HCT116 (cell line): ENCODE measurements at regions not wholly inside any gene's neighbourhood (a gene's known extent, or its start where the extent isn't known, plus 50 kb on each side); places are given as distances from the start of the nearest gene placed in this dataset.
A peak's percentile ranks its signal among the peaks of the same experiment; 100 is the strongest.

ENCODE experiments used
- ATAC-seq: fragments of 200-7000 bp; cut with Tn5 transposase; 2 replicates; pipeline ENCODE4 v1.9.1; 2020; ENCODE audit warnings: mild to moderate bottlenecking, moderate library complexity
- BruUV-seq: library from RNA; stranded (reverse); fragments of 400-500 nt; replicated peaks from 2 replicates; lab custom pipeline; 2021; lab: Mats Ljungman, UMichigan
- CTCF ChIA-PET: fragments of 300-600 bp; sonication (Branson Sonifier 250); formaldehyde crosslinking; loops from one replicate; lab custom pipeline; 2021; ENCODE audit warnings: antibody characterized with exemption; lab: Charles Lee
- POLR2A ChIA-PET: fragments of 300-600, 350-600 bp; sonication (Branson Sonifier 250); formaldehyde crosslinking; loops from one replicate; lab custom pipeline; 2021; ENCODE audit warnings: antibody characterized with exemption; lab: Charles Lee
- RAD21 ChIA-PET, 2 experiments: fragments of 300-600 bp; sonication (Branson Sonifier 250); formaldehyde crosslinking; loops; one replicate each; lab custom pipeline; 2023; ENCODE audit warnings: low total read pairs in 2 of 2; ENCODE audit not compliant: uncharacterized antibody in 2 of 2, unreplicated experiment in 2 of 2, low non-redundant PET in 1 of 2; lab: Charles Lee
- DNase-seq: peaks from one replicate; pipeline ENCODE4 v3.0.0-alpha.2; 2010; ENCODE audit warnings: low read depth, low spot score
- H2AFZ ChIP-seq: fragments of 200-600 bp; shearing (Covaris generic), sonication (generic); 2 replicates; pipeline ENCODE4 v1.6.1; 2017; ENCODE audit warnings: low read depth, mixed run types, mixed read lengths, antibody characterized with exemption, low read length; ENCODE audit not compliant: poor library complexity, severe bottlenecking
- H3K27ac ChIP-seq: 2 replicates; pipeline ENCODE4 v1.5.1; 2012; ENCODE audit warnings: low read depth, low read length
- H3K27me3 ChIP-seq: fragments of 200-600 bp; sonication (generic); 2 replicates; pipeline ENCODE4 v1.6.1; 2016; ENCODE audit warnings: mixed run types, low read length, mixed read lengths; ENCODE audit not compliant: insufficient read depth
- H3K36me3 ChIP-seq, 2 experiments: fragments of 200-500 bp in 1 of 2; fragments of 200-600 bp in 1 of 2; sonication (Bioruptor generic) in 1 of 2; sonication (generic) in 1 of 2; 2 replicates each; pipeline versions ENCODE4 v1.5.1 to v1.6.1; 2014 to 2016; ENCODE audit warnings: low read length in 2 of 2, inconsistent platforms in 1 of 2, mixed read lengths in 1 of 2, mixed run types in 1 of 2; ENCODE audit not compliant: insufficient read depth in 2 of 2, control insufficient read depth in 1 of 2
- H3K4me1 ChIP-seq, 2 experiments: fragments of 200-600 bp in 1 of 2; sonication (generic) in 1 of 2; 2 replicates each; pipeline versions ENCODE4 v1.5.1 to v1.6.1; 2012 to 2017; ENCODE audit warnings: low read length in 2 of 2, inconsistent platforms in 1 of 2, mild to moderate bottlenecking in 1 of 2, mixed read lengths in 1 of 2, mixed run types in 1 of 2, moderate library complexity in 1 of 2; ENCODE audit not compliant: insufficient read depth in 2 of 2, control insufficient read depth in 1 of 2
- H3K4me2 ChIP-seq: fragments of 200-600 bp; sonication (generic); 2 replicates; pipeline ENCODE4 v1.6.1; 2017; ENCODE audit warnings: mixed run types, low read length, mixed read lengths
- H3K4me3 ChIP-seq, 2 experiments: fragments of 200-600 bp in 1 of 2; sonication (generic) in 1 of 2; replicated peaks in 1 of 2; 2 replicates each; pipeline ENCODE4 v1.5.1; 2011 to 2016; ENCODE audit warnings: low read length in 2 of 2, control low read depth in 1 of 2, low read depth in 1 of 2, mild to moderate bottlenecking in 1 of 2, mixed read lengths in 1 of 2, mixed run types in 1 of 2
- H3K79me2 ChIP-seq: fragments of 200-600 bp; sonication (generic); 2 replicates; pipeline ENCODE4 v1.6.1; 2017; ENCODE audit warnings: mild to moderate bottlenecking, mixed run types, low read length, moderate library complexity, mixed read lengths; ENCODE audit not compliant: insufficient read depth
- H3K9ac ChIP-seq: fragments of 200-600 bp; sonication (generic); 2 replicates; pipeline ENCODE4 v1.6.1; 2016; ENCODE audit warnings: low read length, mixed read lengths
- H3K9me2 ChIP-seq: fragments of 200-600 bp; sonication (generic), shearing (Covaris generic); 2 replicates; pipeline ENCODE4 v1.6.1; 2017; ENCODE audit warnings: mixed run types, mild to moderate bottlenecking, moderate library complexity; ENCODE audit not compliant: insufficient read depth
- H3K9me3 ChIP-seq, 2 experiments: fragments of 200-500 bp in 1 of 2; fragments of 200-600 bp in 1 of 2; sonication (Bioruptor generic) in 1 of 2; sonication (generic) in 1 of 2; 2 replicates each; pipeline ENCODE4 v1.6.1; 2014 to 2017; ENCODE audit warnings: low read length in 2 of 2, mixed read lengths in 2 of 2, inconsistent platforms in 1 of 2, low read depth in 1 of 2, mild to moderate bottlenecking in 1 of 2, mixed run types in 1 of 2, moderate library complexity in 1 of 2; ENCODE audit not compliant: control insufficient read depth in 1 of 2, insufficient read depth in 1 of 2
- H4K20me1 ChIP-seq: fragments of 200-600 bp; sonication (generic), shearing (Covaris generic); 2 replicates; pipeline ENCODE4 v1.6.1; 2017; ENCODE audit warnings: mixed run types, mild to moderate bottlenecking, moderate library complexity; ENCODE audit not compliant: insufficient read depth
- CBX3 ChIP-seq: IDR thresholded peaks from 2 replicates; pipeline ENCODE4 v1.6.1; 2012; ENCODE audit warnings: low read depth
- CEBPB ChIP-seq: IDR thresholded peaks from 2 replicates; pipeline ENCODE4 v1.6.1; 2012; ENCODE audit warnings: low read depth
- ELF1 ChIP-seq: IDR thresholded peaks from 2 replicates; pipeline ENCODE4 v1.6.1; 2012; ENCODE audit warnings: low read depth, borderline replicate concordance
- EZH2 ChIP-seq: fragments of 200-600 bp; sonication (generic); IDR thresholded peaks from 2 replicates; pipeline ENCODE4 v1.6.1; 2017; ENCODE audit warnings: antibody characterized with exemption, mixed run types
- FOSL1 ChIP-seq: IDR thresholded peaks from 2 replicates; pipeline ENCODE4 v1.6.1; 2012; ENCODE audit warnings: low read depth
- JUND ChIP-seq: IDR thresholded peaks from 2 replicates; pipeline ENCODE4 v1.6.1; 2012
- SP1 ChIP-seq: IDR thresholded peaks from 2 replicates; pipeline ENCODE4 v1.6.1; 2012; ENCODE audit warnings: low read depth
- SRF ChIP-seq: IDR thresholded peaks from 2 replicates; pipeline ENCODE4 v1.6.1; 2012; ENCODE audit warnings: low read depth
- TCF7L2 ChIP-seq: IDR thresholded peaks from 2 replicates; pipeline ENCODE4 v1.7.0; 2011; ENCODE audit warnings: borderline replicate concordance, inconsistent platforms; ENCODE audit not compliant: insufficient read depth, insufficient read length; ENCODE audit errors: extremely low read depth
- ZFX ChIP-seq: fragments of 450-650 bp; IDR thresholded peaks from 2 replicates; pipeline ENCODE4 v1.6.1; 2017
- intact Hi-C: fragments of 100-400 bp; cut with micrococcal nuclease; formaldehyde crosslinking; loops from 2 replicates; pipeline ENCODE4 v1.10.0; 2022
- TF ChIP-seq, protein P1 (sequence below), 3 experiments: fragments of 200-600 bp in 1 of 3; sonication (generic) in 1 of 3; IDR thresholded peaks in 2 of 3; conservative IDR thresholded peaks in 1 of 3; 2 replicates each; pipeline ENCODE4 v1.5.1; 2012 to 2017; ENCODE audit warnings: low read depth in 2 of 3, low read length in 2 of 3, antibody characterized with exemption in 1 of 3, borderline replicate concordance in 1 of 3, control low read depth in 1 of 3, mild to moderate bottlenecking in 1 of 3, mixed read lengths in 1 of 3, mixed run types in 1 of 3, moderate library complexity in 1 of 3; ENCODE audit not compliant: insufficient read depth in 1 of 3

DNA sequence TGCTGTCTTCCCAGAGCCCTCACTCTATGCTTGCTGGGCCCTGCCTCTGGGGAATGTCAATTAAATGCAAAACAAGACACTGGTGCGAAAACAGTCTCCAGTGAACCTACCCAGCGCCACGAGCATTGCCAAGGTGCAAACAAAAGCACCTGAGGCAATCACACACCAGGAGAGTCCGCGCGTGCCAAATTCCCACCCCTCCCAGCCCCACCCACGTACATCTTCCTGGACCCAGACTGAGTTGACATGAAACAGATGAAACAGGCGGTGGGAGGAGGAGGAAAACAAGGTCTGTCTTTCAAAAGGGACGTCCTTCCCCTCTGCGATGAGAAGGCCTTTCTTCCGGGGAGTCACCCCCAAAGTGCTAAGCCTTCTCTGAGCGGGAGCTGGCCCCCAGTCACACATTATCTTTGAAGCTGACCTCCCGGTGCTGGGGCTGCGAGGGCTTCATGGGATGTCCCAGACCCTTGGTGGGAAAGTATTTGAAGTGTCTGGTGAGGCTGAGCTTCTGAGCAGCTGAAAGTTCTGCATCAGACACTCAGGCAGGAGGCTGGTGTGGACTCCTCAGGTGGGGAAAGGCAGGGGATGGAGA, 200.4 kb downstream of the AXIN2 start (continued):
- TF ChIP-seq, protein P1, sequence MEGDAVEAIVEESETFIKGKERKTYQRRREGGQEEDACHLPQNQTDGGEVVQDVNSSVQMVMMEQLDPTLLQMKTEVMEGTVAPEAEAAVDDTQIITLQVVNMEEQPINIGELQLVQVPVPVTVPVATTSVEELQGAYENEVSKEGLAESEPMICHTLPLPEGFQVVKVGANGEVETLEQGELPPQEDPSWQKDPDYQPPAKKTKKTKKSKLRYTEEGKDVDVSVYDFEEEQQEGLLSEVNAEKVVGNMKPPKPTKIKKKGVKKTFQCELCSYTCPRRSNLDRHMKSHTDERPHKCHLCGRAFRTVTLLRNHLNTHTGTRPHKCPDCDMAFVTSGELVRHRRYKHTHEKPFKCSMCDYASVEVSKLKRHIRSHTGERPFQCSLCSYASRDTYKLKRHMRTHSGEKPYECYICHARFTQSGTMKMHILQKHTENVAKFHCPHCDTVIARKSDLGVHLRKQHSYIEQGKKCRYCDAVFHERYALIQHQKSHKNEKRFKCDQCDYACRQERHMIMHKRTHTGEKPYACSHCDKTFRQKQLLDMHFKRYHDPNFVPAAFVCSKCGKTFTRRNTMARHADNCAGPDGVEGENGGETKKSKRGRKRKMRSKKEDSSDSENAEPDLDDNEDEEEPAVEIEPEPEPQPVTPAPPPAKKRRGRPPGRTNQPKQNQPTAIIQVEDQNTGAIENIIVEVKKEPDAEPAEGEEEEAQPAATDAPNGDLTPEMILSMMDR (IDR thresholded peaks at IDR 0.05 in 2 of 3, conservative IDR thresholded peaks at IDR 0.05 in 1 of 3; ENCODE audit: borderline replicate concordance in 1 of 3, insufficient read depth in 1 of 3, low read depth in 2 of 3, low read length in 2 of 3) = no peak
- TF ChIP-seq ZFX = no peak

DNA sequence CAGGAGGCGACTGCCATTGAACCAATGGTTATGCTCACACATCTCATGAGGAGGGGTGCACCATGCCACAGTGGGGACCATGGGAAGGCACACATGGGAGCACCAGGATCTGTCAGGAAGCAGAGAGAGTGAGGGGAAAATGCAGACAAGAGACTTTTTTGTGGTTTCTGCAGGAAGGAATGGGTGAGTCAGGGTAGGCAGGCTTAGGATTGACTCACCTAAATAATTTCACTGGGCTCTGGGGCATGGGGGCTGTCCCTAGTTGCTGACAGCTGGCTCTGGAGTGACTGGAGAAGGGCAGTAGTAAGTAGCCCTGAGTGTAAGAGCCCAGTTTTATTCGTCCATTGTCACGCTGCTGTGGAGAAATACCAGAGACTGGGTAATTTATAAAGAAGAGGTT, 202.4 kb downstream of the AXIN2 start:
- H3K4me1 ChIP-seq = peaks cover 8 to 23% of the 10 kb centered on the region in 2 experiments; a peak in 3 of 4 replicates
- ChIA-PET CTCF (no interaction called here), RAD21 (no interaction called here), POLR2A (no interaction called here)
- peak; percentile 56 for DNase-seq
- H3K9me2 ChIP-seq = no peaks in the 10 kb centered on the region
- H3K9ac ChIP-seq = no peak overlapping the region
- H3K4me3 ChIP-seq = no peak overlapping the region
- TF ChIP-seq TCF7L2 (peak; percentile 53), CBX3 (peak; percentile 46; the same call in 1 of the 2 replicates), SP1 (peak; percentile 50), FOSL1 (peak; percentile 78), ZFX (no peak), ELF1 (no peak), CEBPB (no peak), SRF (no peak), EZH2 (no peak), JUND (peak; percentile 77)
- TF ChIP-seq, protein P1 (IDR thresholded peaks at IDR 0.05 in 2 of 3, conservative IDR thresholded peaks at IDR 0.05 in 1 of 3; ENCODE audit: borderline replicate concordance in 1 of 3, insufficient read depth in 1 of 3, low read depth in 2 of 3, low read length in 2 of 3) = no peak
- intact Hi-C loops = no loop called here
- H3K79me2 ChIP-seq = no peaks in the 10 kb centered on the region
- H3K4me2 ChIP-seq = peak overlapping the region; percentile 62
- no TSS peak for BruUV-seq
- H4K20me1 ChIP-seq = no peaks in the 10 kb centered on the region
- no peaks in the 10 kb centered on the region for H3K27me3 ChIP-seq
- peak overlapping the region; percentile 42 for H2AFZ ChIP-seq
- peak; percentile 87 for ATAC-seq
- H3K9me3 ChIP-seq = no peaks in the 10 kb centered on the region
- H3K36me3 ChIP-seq = no peaks in the 10 kb centered on the region
- no peak overlapping the region for H3K27ac ChIP-seq
